CD14-positive monocyte (primary cell): ENCODE measurements at regions not wholly inside any gene's neighbourhood (a gene's known extent, or its start where the extent isn't known, plus 50 kb on each side); places are given as distances from the start of the nearest gene placed in this dataset.

ENCODE experiments used
- DNase-seq, 3 donors: peaks; one replicate each; pipeline ENCODE4 v3.0.0-alpha.2; 2011 to 2022
- H2AFZ ChIP-seq: 2 replicates; pipeline ENCODE4 v1.6.0; 2012; ENCODE audit warnings: mild to moderate bottlenecking, low read depth, low read length, inconsistent platforms; ENCODE audit not compliant: insufficient read depth, poor library complexity, severe bottlenecking
- H3K27ac ChIP-seq, 2 donors: 1 replicate in 1 of 2; 2 replicates in 1 of 2; pipeline ENCODE4 v1.5.1; 2012 to 2013; ENCODE audit warnings: low read length in 2 of 2, control low read depth in 1 of 2, inconsistent platforms in 1 of 2, low read depth in 1 of 2, mild to moderate bottlenecking in 1 of 2
- H3K27me3 ChIP-seq, 2 donors: one replicate each; pipeline versions ENCODE4 v1.6.0 to v1.6.1; 2011 to 2013; ENCODE audit warnings: low read length in 2 of 2; ENCODE audit not compliant: control insufficient read depth in 2 of 2, insufficient read depth in 2 of 2
- H3K36me3 ChIP-seq, 2 donors: replicated peaks in 1 of 2; 1 replicate in 1 of 2; 2 replicates in 1 of 2; pipeline versions ENCODE4 v1.5.1 to v1.6.1; 2012 to 2013; ENCODE audit warnings: low read length in 2 of 2, control low read depth in 1 of 2, inconsistent platforms in 1 of 2, mild to moderate bottlenecking in 1 of 2; ENCODE audit not compliant: insufficient read depth in 2 of 2, control insufficient read depth in 1 of 2
- H3K4me1 ChIP-seq, 2 donors: 1 replicate in 1 of 2; 2 replicates in 1 of 2; pipeline versions ENCODE4 v1.5.1 to v1.6.1; 2012 to 2013; ENCODE audit warnings: low read length in 2 of 2, control low read depth in 1 of 2, inconsistent platforms in 1 of 2, mild to moderate bottlenecking in 1 of 2, moderate library complexity in 1 of 2; ENCODE audit not compliant: insufficient read depth in 2 of 2, control insufficient read depth in 1 of 2
- H3K4me2 ChIP-seq: replicated peaks from 2 replicates; pipeline ENCODE3; 2012; ENCODE audit warnings: low read length, moderate library complexity, mild to moderate bottlenecking; ENCODE audit not compliant: poor library complexity, severe bottlenecking; ENCODE audit errors: extremely low read depth
- H3K4me3 ChIP-seq, 3 experiments: fragments of 200-600 bp in 1 of 3; sonication (generic) in 1 of 3; replicated peaks in 1 of 3; 1 replicate in 2 of 3; 2 replicates in 1 of 3; pipeline ENCODE4 v1.5.1; 2011 to 2013; ENCODE audit warnings: low read length in 3 of 3, mild to moderate bottlenecking in 3 of 3, control low read depth in 2 of 3, low read depth in 2 of 3, inconsistent platforms in 1 of 3, moderate library complexity in 1 of 3
- H3K79me2 ChIP-seq: 2 replicates; pipeline ENCODE4 v1.6.0; 2012; ENCODE audit warnings: mild to moderate bottlenecking, control low read depth, inconsistent platforms, low read length, moderate library complexity; ENCODE audit not compliant: insufficient read depth
- H3K9ac ChIP-seq: 2 replicates; pipeline ENCODE4 v1.6.0; 2017; ENCODE audit warnings: low read length, mild to moderate bottlenecking; ENCODE audit not compliant: insufficient read depth, poor library complexity, severe bottlenecking
- H3K9me3 ChIP-seq, 2 donors: replicated peaks in 1 of 2; 1 replicate in 1 of 2; 2 replicates in 1 of 2; pipeline versions ENCODE4 v1.5.1 to v1.6.1; 2012 to 2013; ENCODE audit warnings: low read length in 2 of 2, control low read depth in 1 of 2; ENCODE audit not compliant: control insufficient read depth in 1 of 2, insufficient read depth in 1 of 2
- H4K20me1 ChIP-seq: 2 replicates; pipeline ENCODE4 v1.6.0; 2012; ENCODE audit warnings: mild to moderate bottlenecking, low read length, control low read depth, moderate library complexity; ENCODE audit not compliant: insufficient read depth
- H3K27ac Mint-ChIP-seq, 7 donors: one replicate each; pipeline ENCODE4 v1.8.0; 2020; ENCODE audit warnings: mild to moderate bottlenecking in 7 of 7, mixed read lengths in 7 of 7, moderate library complexity in 6 of 7, inconsistent platforms in 2 of 7
- H3K27me3 Mint-ChIP-seq, 3 donors: one replicate each; pipeline ENCODE4 v1.8.0; 2021 to 2022; ENCODE audit warnings: low read depth in 3 of 3, mild to moderate bottlenecking in 3 of 3, mixed read lengths in 3 of 3, moderate library complexity in 3 of 3, inconsistent platforms in 1 of 3
- H3K36me3 Mint-ChIP-seq, 2 donors: one replicate each; pipeline ENCODE4 v1.8.0; 2020; ENCODE audit warnings: mixed read lengths in 2 of 2, inconsistent platforms in 1 of 2, mild to moderate bottlenecking in 1 of 2
- H3K4me1 Mint-ChIP-seq: one replicate; pipeline ENCODE4 v1.8.0; 2020; ENCODE audit warnings: mild to moderate bottlenecking, mixed read lengths
- H3K4me3 Mint-ChIP-seq, 2 donors: one replicate each; pipeline ENCODE4 v1.8.0; 2020; ENCODE audit warnings: mild to moderate bottlenecking in 2 of 2, mixed read lengths in 2 of 2, moderate library complexity in 1 of 2
- H3K9me3 Mint-ChIP-seq, 7 donors: one replicate each; pipeline ENCODE4 v1.8.0; 2020 to 2022; ENCODE audit warnings: mixed read lengths in 7 of 7, mild to moderate bottlenecking in 6 of 7, moderate library complexity in 6 of 7, inconsistent platforms in 2 of 7
- WGBS: methylation state at CpG from one replicate; pipeline ENCODE4 v1.1.5; 2013; ENCODE audit warnings: missing lambda C conversion rate; ENCODE audit not compliant: insufficient coverage; 5-methylcytosine and 5-hydroxymethylcytosine counted together
- intact Hi-C, 2 donors: fragments of 100-400 bp; cut with micrococcal nuclease; formaldehyde crosslinking; loops; one replicate each; pipeline versions ENCODE4 v1.15.0 to v1.15.1; 2023
- TF ChIP-seq, protein P1 (sequence below): fragments of 200-600 bp; IDR thresholded peaks from one replicate; pipeline ENCODE4 v1.8.0; 2022; ENCODE audit warnings: antibody characterized with exemption, mild to moderate bottlenecking

DNA sequence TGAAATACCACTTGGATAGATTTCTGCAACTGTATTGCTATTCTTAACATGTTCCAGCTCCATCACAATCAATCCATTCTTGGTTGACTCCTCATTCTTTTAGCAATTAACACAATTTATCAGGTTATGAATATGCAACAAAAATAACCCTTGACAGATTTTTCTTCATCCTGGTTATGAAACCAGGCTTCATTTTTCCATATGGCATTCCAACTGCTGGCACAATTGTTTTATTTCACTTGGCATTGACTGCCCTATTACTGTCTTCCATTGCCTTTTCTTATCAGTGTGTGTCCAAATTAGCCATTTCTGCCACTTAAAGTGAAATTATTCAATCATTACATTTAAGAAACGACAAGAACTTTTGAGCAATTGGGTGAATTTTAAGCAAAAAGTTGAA, 388.8 kb upstream of the EPHA5 start:
- no peak overlapping the region for H3K4me2 ChIP-seq
- Mint-ChIP-seq H3K27ac (no peak overlapping the region), H3K9me3 (peaks cover 0 to 3% (median 0%) of the 10 kb centered on the region in 7 donors), H3K4me1 (no peaks in the 10 kb centered on the region), H3K27me3 (no peaks in the 10 kb centered on the region), H3K36me3 (no peaks in the 10 kb centered on the region), H3K4me3 (no peak overlapping the region)
- no peak for DNase-seq
- H3K27ac ChIP-seq = no peak overlapping the region
- no CpG with 5 or more reads among the region's 1 CpG for WGBS
- H3K36me3 ChIP-seq = no peaks in the 10 kb centered on the region
- intact Hi-C loops = no loop called here
- TF ChIP-seq, protein P1, sequence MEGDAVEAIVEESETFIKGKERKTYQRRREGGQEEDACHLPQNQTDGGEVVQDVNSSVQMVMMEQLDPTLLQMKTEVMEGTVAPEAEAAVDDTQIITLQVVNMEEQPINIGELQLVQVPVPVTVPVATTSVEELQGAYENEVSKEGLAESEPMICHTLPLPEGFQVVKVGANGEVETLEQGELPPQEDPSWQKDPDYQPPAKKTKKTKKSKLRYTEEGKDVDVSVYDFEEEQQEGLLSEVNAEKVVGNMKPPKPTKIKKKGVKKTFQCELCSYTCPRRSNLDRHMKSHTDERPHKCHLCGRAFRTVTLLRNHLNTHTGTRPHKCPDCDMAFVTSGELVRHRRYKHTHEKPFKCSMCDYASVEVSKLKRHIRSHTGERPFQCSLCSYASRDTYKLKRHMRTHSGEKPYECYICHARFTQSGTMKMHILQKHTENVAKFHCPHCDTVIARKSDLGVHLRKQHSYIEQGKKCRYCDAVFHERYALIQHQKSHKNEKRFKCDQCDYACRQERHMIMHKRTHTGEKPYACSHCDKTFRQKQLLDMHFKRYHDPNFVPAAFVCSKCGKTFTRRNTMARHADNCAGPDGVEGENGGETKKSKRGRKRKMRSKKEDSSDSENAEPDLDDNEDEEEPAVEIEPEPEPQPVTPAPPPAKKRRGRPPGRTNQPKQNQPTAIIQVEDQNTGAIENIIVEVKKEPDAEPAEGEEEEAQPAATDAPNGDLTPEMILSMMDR = no peak
- H2AFZ ChIP-seq = no peak overlapping the region
- peaks cover 0 to 3% of the 10 kb centered on the region in 2 donors for H3K9me3 ChIP-seq
- no peaks in the 10 kb centered on the region for H3K4me1 ChIP-seq
- no peaks in the 10 kb centered on the region for H3K27me3 ChIP-seq
- H3K79me2 ChIP-seq = no peaks in the 10 kb centered on the region
- no peaks in the 10 kb centered on the region for H4K20me1 ChIP-seq
- no peak overlapping the region for H3K4me3 ChIP-seq
- no peak overlapping the region for H3K9ac ChIP-seq

DNA sequence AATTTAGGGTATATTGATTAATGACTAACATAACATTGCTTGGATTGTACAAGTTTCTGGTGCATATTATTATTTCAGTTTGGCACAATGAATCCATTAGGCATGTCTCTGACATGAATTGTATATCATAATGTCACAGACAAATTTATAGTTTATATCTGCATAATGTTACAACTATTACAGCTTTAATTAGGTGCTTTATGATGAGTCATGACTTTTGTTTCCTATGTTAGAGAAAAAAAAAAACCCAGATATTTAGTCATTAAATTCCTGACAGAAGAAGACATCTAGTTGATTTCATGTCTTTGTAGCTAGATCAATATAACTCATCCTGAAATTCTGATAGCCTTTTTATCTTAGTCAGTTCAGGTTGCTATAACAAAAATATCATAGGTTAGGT, 385.7 kb upstream of the EPHA5 start:
- no peak overlapping the region for H2AFZ ChIP-seq
- H3K27me3 ChIP-seq = no peaks in the 10 kb centered on the region
- Mint-ChIP-seq H3K27me3 (no peaks in the 10 kb centered on the region), H3K36me3 (no peaks in the 10 kb centered on the region), H3K4me1 (no peaks in the 10 kb centered on the region), H3K9me3 (peaks cover 0 to 3% (median 0%) of the 10 kb centered on the region in 7 donors), H3K27ac (no peak overlapping the region), H3K4me3 (no peak overlapping the region)
- H3K4me2 ChIP-seq = no peak overlapping the region
- H3K9me3 ChIP-seq = peaks cover 0 to 3% of the 10 kb centered on the region in 2 donors
- H3K79me2 ChIP-seq = no peaks in the 10 kb centered on the region
- no peak overlapping the region for H3K9ac ChIP-seq
- intact Hi-C loops = no loop called here
- TF ChIP-seq, protein P1 = no peak
- no peaks in the 10 kb centered on the region for H3K4me1 ChIP-seq
- H3K27ac ChIP-seq = no peak overlapping the region
- no peak for DNase-seq
- no peaks in the 10 kb centered on the region for H3K36me3 ChIP-seq
- H4K20me1 ChIP-seq = no peaks in the 10 kb centered on the region
- H3K4me3 ChIP-seq = no peak overlapping the region
